ENCODE measurements at regions not wholly inside any gene's neighbourhood (a gene's known extent, or its start where the extent isn't known, plus 50 kb on each side); places are given as distances from the start of the nearest gene placed in this dataset.

DNA sequence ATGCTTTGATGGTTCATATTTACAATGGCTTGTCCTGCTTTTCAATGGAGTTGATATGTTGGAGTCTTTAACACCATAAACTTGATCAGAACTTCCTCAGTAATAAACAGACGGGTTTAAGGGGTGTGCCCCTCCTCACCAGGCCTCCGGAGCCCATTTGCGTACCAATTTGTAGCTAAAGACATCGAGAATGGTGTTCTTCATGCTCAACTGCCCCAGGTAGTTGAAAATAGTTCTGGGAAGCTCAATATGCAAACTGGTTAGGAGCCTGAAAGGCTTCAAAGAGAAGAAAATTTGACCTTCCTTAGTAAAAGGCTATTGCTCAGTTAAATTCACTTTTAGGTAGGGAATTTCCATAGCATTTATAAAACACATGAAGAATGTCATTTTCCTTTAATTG, 68.1 kb upstream of the RRP15 start:
- no peaks in the 10 kb centered on the region for H3K4me1 ChIP-seq (ENCODE audit: insufficient read depth, low read length, poor library complexity, severe bottlenecking)
- H3K4me3 ChIP-seq (ENCODE audit: low read depth, low read length, poor library complexity, severe bottlenecking): no peak overlapping the region
- no peak for DNase-seq (ENCODE audit: low spot score)
- ChIA-PET CTCF (no interaction called here), POLR2A (ENCODE audit: low non-redundant PET) (no interaction called here)
- peaks cover 97% of the 10 kb centered on the region for H3K27me3 ChIP-seq (replicated peaks; ENCODE audit: insufficient read depth, low read depth, low read length, poor library complexity)
- BruUV-seq (replicated peaks): no TSS peak
- TF ChIP-seq EZH2 (IDR thresholded peaks at IDR 0.05; ENCODE audit: borderline replicate concordance, low read depth, low read length, poor library complexity, severe bottlenecking): no peak
- TF ChIP-seq, protein P1, sequence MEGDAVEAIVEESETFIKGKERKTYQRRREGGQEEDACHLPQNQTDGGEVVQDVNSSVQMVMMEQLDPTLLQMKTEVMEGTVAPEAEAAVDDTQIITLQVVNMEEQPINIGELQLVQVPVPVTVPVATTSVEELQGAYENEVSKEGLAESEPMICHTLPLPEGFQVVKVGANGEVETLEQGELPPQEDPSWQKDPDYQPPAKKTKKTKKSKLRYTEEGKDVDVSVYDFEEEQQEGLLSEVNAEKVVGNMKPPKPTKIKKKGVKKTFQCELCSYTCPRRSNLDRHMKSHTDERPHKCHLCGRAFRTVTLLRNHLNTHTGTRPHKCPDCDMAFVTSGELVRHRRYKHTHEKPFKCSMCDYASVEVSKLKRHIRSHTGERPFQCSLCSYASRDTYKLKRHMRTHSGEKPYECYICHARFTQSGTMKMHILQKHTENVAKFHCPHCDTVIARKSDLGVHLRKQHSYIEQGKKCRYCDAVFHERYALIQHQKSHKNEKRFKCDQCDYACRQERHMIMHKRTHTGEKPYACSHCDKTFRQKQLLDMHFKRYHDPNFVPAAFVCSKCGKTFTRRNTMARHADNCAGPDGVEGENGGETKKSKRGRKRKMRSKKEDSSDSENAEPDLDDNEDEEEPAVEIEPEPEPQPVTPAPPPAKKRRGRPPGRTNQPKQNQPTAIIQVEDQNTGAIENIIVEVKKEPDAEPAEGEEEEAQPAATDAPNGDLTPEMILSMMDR (conservative IDR thresholded peaks at IDR 0.05; ENCODE audit: low read depth, low read length): no peak
- no peaks in the 10 kb centered on the region for H3K36me3 ChIP-seq (ENCODE audit: insufficient read depth, low read length, poor library complexity, severe bottlenecking)
- intact Hi-C loops (cut with micrococcal nuclease; ENCODE audit: unreplicated experiment): no loop called here
- no peaks in the 10 kb centered on the region for H3K9me3 ChIP-seq (ENCODE audit: low read depth, low read length, poor library complexity, severe bottlenecking)
- no peak overlapping the region for H3K27ac ChIP-seq (ENCODE audit: low read depth, low read length, poor library complexity, severe bottlenecking)

DNA sequence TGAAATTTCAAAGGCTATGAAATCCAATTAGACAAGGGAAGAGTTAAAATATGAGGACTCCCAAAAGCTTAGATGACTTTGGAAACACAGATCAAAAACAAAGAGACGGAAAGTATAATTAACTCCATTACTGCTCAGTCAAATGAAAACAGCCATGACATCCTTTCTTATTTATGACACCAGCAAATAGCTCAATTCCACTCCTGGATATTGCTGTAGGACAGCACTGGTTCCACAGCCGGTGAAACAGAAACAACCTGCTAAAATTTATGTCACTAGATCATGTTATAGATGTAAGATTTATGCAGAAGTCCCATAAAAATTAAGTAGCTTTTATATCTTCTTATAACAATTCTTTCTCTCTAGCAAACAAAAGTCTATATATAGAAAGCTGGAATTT, 65.6 kb upstream of the RRP15 start:
- ChIA-PET POLR2A (ENCODE audit: low non-redundant PET) (no interaction called here), CTCF (no interaction called here)
- TF ChIP-seq, protein P1 (conservative IDR thresholded peaks at IDR 0.05; ENCODE audit: low read depth, low read length): no peak
- TF ChIP-seq EZH2 (IDR thresholded peaks at IDR 0.05; ENCODE audit: borderline replicate concordance, low read depth, low read length, poor library complexity, severe bottlenecking): no peak
- intact Hi-C loops (cut with micrococcal nuclease; ENCODE audit: unreplicated experiment): no loop called here
- H3K27ac ChIP-seq (ENCODE audit: low read depth, low read length, poor library complexity, severe bottlenecking): no peak overlapping the region
- H3K27me3 ChIP-seq (replicated peaks; ENCODE audit: insufficient read depth, low read depth, low read length, poor library complexity): peaks cover 89% of the 10 kb centered on the region
- H3K4me1 ChIP-seq (ENCODE audit: insufficient read depth, low read length, poor library complexity, severe bottlenecking): no peaks in the 10 kb centered on the region
- no TSS peak for BruUV-seq (replicated peaks)
- H3K9me3 ChIP-seq (ENCODE audit: low read depth, low read length, poor library complexity, severe bottlenecking): no peaks in the 10 kb centered on the region
- no peaks in the 10 kb centered on the region for H3K36me3 ChIP-seq (ENCODE audit: insufficient read depth, low read length, poor library complexity, severe bottlenecking)
- no peak for DNase-seq (ENCODE audit: low spot score)
- H3K4me3 ChIP-seq (ENCODE audit: low read depth, low read length, poor library complexity, severe bottlenecking): no peak overlapping the region

DNA sequence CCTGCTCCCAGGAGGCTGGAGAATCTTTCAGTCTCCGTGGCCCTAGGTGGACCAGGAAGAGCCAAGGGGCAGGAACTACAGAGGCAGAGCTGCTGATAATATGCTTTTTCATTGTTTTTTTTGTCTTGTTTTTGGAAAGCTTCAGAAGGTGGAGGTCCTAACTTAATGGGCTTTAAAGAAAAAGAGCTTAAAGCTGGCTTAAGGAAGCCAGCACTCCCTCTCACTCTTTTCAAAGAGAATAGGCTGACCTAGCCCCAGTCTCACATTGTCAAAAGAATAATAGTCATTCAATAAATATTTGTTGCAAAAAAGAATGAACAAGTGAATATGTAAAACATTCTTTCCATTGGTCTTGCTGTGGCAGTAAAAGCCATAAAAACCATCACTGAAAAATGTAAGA, 61.0 kb upstream of the RRP15 start:
- no peak for DNase-seq (ENCODE audit: low spot score)
- no peaks in the 10 kb centered on the region for H3K4me1 ChIP-seq (ENCODE audit: insufficient read depth, low read length, poor library complexity, severe bottlenecking)
- H3K9me3 ChIP-seq (ENCODE audit: low read depth, low read length, poor library complexity, severe bottlenecking): no peaks in the 10 kb centered on the region
- no peak overlapping the region for H3K4me3 ChIP-seq (ENCODE audit: low read depth, low read length, poor library complexity, severe bottlenecking)
- no peaks in the 10 kb centered on the region for H3K36me3 ChIP-seq (ENCODE audit: insufficient read depth, low read length, poor library complexity, severe bottlenecking)
- no peak overlapping the region for H3K27ac ChIP-seq (ENCODE audit: low read depth, low read length, poor library complexity, severe bottlenecking)
- CTCF ChIA-PET: no interaction called here
- H3K27me3 ChIP-seq (replicated peaks; ENCODE audit: insufficient read depth, low read depth, low read length, poor library complexity): peaks cover 73% of the 10 kb centered on the region
- BruUV-seq (replicated peaks): no TSS peak
- POLR2A ChIA-PET (ENCODE audit: low non-redundant PET): no interaction called here
- intact Hi-C loops (cut with micrococcal nuclease; ENCODE audit: unreplicated experiment): no loop called here
- no peak for TF ChIP-seq EZH2 (IDR thresholded peaks at IDR 0.05; ENCODE audit: borderline replicate concordance, low read depth, low read length, poor library complexity, severe bottlenecking)
- TF ChIP-seq, protein P1 (conservative IDR thresholded peaks at IDR 0.05; ENCODE audit: low read depth, low read length): no peak

All from A673 (cell line).